HL-60 (cell line): ENCODE measurements at regions not wholly inside any gene's neighbourhood (a gene's known extent, or its start where the extent isn't known, plus 50 kb on each side); places are given as distances from the start of the nearest gene placed in this dataset.

Experiments
- DNase-seq, 2 experiments: peaks; one replicate each; pipeline ENCODE4 v3.0.0-alpha.2; 2010 to 2020; ENCODE audit warnings: low read depth in 1 of 2, low spot score in 1 of 2
- H3K27ac ChIP-seq: fragments of 250-450 bp; sonication (Bioruptor Pico); replicated peaks from 2 replicates; pipeline ENCODE4 v1.5.1; 2020; ENCODE audit warnings: mild to moderate bottlenecking, moderate library complexity
- H3K27me3 ChIP-seq: fragments of 250-450 bp; sonication (Bioruptor Pico); 2 replicates; pipeline ENCODE4 v1.5.1; 2021; ENCODE audit warnings: mild to moderate bottlenecking, moderate library complexity; ENCODE audit not compliant: insufficient read depth, poor library complexity, severe bottlenecking
- H3K4me3 ChIP-seq: replicated peaks from 2 replicates; pipeline ENCODE4 v1.5.1; 2011; ENCODE audit warnings: mild to moderate bottlenecking, control low read depth, low read length; ENCODE audit not compliant: insufficient read depth
- CTCF ChIP-seq: IDR thresholded peaks from one replicate; pipeline ENCODE4 v1.5.1; 2011; ENCODE audit warnings: low read length, control low read depth, inconsistent platforms; ENCODE audit not compliant: insufficient read depth
- GABPA ChIP-seq: IDR thresholded peaks from 2 replicates; pipeline ENCODE4 v1.6.1; 2012; ENCODE audit warnings: low read depth
- POLR2AphosphoS5 ChIP-seq: IDR thresholded peaks from 2 replicates; pipeline ENCODE4 v1.6.1; 2012; ENCODE audit warnings: low read depth
- REST ChIP-seq: IDR thresholded peaks from 2 replicates; pipeline ENCODE4 v1.6.1; 2012; ENCODE audit warnings: low read depth; ENCODE audit not compliant: insufficient replicate concordance
- SPI1 ChIP-seq: IDR thresholded peaks from 2 replicates; pipeline ENCODE4 v1.6.1; 2012; ENCODE audit warnings: low read depth, mild to moderate bottlenecking, borderline replicate concordance

- TF ChIP-seq REST (no peak), SPI1 (no peak), GABPA (no peak), CTCF (no peak), POLR2AphosphoS5 (no peak)
- Histone ChIP-seq H3K27ac (no peak overlapping the region), H3K4me3 (no peak overlapping the region), H3K27me3 (no peaks in the 10 kb centered on the region)
- DNase-seq: no peak
Observed at GRCh38 chr17:12422651-12423050, 243.0 kb upstream of the MYOCD start.

- Histone ChIP-seq H3K27me3 (no peaks in the 10 kb centered on the region), H3K4me3 (no peak overlapping the region), H3K27ac (no peak overlapping the region)
- no peak for DNase-seq
- TF ChIP-seq SPI1 (no peak), GABPA (no peak), CTCF (no peak), REST (no peak), POLR2AphosphoS5 (no peak)
Observed at GRCh38 chr17:12423337-12423736, 242.4 kb upstream of the MYOCD start.

GRCh38 chr17:12429116-12429515 is 236.6 kb upstream of the MYOCD start:
- Histone ChIP-seq H3K27ac (no peak overlapping the region), H3K4me3 (no peak overlapping the region), H3K27me3 (no peaks in the 10 kb centered on the region)
- no peak for DNase-seq
- TF ChIP-seq GABPA (no peak), SPI1 (no peak), POLR2AphosphoS5 (no peak), REST (no peak), CTCF (no peak)
